ENCODE measurements at regions not wholly inside any gene's neighbourhood (a gene's known extent, or its start where the extent isn't known, plus 50 kb on each side); places are given as distances from the start of the nearest gene placed in this dataset.

- H3K9me3 ChIP-seq (ENCODE audit: control insufficient read depth, insufficient read depth, low read length) = no peaks in the 10 kb centered on the region
- ChIA-PET POLR2A (no interaction called here), CTCF (no interaction called here)
- DNase-seq (ENCODE audit: low read depth, low spot score) = no peak
- H3K27me3 ChIP-seq (ENCODE audit: control insufficient read depth, insufficient read depth, low read length) = no peaks in the 10 kb centered on the region
- H3K27ac ChIP-seq (ENCODE audit: low read depth, low read length) = no peak overlapping the region
- H3K4me3 ChIP-seq (ENCODE audit: low read depth, low read length) = no peak overlapping the region
- TF ChIP-seq, protein P1, sequence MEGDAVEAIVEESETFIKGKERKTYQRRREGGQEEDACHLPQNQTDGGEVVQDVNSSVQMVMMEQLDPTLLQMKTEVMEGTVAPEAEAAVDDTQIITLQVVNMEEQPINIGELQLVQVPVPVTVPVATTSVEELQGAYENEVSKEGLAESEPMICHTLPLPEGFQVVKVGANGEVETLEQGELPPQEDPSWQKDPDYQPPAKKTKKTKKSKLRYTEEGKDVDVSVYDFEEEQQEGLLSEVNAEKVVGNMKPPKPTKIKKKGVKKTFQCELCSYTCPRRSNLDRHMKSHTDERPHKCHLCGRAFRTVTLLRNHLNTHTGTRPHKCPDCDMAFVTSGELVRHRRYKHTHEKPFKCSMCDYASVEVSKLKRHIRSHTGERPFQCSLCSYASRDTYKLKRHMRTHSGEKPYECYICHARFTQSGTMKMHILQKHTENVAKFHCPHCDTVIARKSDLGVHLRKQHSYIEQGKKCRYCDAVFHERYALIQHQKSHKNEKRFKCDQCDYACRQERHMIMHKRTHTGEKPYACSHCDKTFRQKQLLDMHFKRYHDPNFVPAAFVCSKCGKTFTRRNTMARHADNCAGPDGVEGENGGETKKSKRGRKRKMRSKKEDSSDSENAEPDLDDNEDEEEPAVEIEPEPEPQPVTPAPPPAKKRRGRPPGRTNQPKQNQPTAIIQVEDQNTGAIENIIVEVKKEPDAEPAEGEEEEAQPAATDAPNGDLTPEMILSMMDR (IDR thresholded peaks at IDR 0.05; ENCODE audit: low read depth, low read length) = no peak
Measured at GRCh38 chr3:116929505-116930222, 220.1 kb downstream of the TUSC7 start.

DNA sequence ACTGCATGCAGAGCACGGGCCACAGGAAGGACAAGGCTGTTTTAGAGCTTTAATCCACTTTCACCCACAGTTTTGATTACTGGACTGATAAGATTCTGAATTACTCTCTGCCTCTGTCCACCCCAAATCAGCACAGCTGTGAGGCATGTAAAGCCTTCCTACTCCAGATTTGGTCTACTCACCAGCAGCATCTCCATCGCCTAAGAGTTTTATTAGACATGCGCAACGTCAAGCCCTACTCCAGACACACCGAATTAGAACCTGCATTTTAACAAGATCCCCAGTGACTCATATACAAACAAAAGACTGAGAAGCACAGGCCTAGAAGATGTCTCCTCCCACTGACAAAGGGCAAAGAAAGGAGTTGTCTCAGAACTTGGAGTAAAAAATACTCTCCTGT, 221.2 kb downstream of the TUSC7 start:
- Histone ChIP-seq H3K27me3 (ENCODE audit: control insufficient read depth, insufficient read depth, low read length) (no peaks in the 10 kb centered on the region), H3K27ac (ENCODE audit: low read depth, low read length) (no peak overlapping the region), H3K4me3 (ENCODE audit: low read depth, low read length) (no peak overlapping the region), H3K9me3 (ENCODE audit: control insufficient read depth, insufficient read depth, low read length) (no peaks in the 10 kb centered on the region)
- ChIA-PET CTCF (no interaction called here), POLR2A (no interaction called here)
- TF ChIP-seq, protein P1 (IDR thresholded peaks at IDR 0.05; ENCODE audit: low read depth, low read length) = no peak
- DNase-seq (ENCODE audit: low read depth, low spot score) = no peak

DNA sequence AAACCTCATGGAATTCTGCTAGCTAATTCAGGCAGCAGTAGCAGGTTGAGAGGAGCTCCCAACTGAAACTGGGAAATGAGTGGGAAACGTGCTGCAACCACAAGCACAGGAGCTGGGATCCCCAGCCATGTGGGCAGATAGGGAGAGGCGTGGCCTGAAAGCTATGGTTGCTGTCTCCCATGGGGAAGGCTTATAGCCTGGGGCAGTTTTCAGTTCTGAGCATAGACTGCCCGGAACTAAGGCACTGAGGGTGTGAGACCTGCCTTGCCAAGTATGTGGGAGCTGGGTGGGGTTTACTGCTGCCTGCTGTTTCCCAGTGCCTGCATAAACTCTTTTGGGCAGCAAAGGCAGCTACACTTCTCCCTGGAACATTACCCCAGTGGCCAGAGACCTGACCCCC, 229.5 kb downstream of the TUSC7 start:
- TF ChIP-seq, protein P1 (IDR thresholded peaks at IDR 0.05; ENCODE audit: low read depth, low read length) = no peak
- ChIA-PET CTCF (no interaction called here), POLR2A (interaction anchor here (0.6 kb wide), 1 partner anchor 1024 kb away, joined by 3 read pairs; no protein-coding TSS in a partner anchor)
- no peaks in the 10 kb centered on the region for H3K27me3 ChIP-seq (ENCODE audit: control insufficient read depth, insufficient read depth, low read length)
- H3K27ac ChIP-seq (ENCODE audit: low read depth, low read length) = no peak overlapping the region
- DNase-seq (ENCODE audit: low read depth, low spot score) = no peak
- H3K4me3 ChIP-seq (ENCODE audit: low read depth, low read length) = no peak overlapping the region
- no peaks in the 10 kb centered on the region for H3K9me3 ChIP-seq (ENCODE audit: control insufficient read depth, insufficient read depth, low read length)

DNA sequence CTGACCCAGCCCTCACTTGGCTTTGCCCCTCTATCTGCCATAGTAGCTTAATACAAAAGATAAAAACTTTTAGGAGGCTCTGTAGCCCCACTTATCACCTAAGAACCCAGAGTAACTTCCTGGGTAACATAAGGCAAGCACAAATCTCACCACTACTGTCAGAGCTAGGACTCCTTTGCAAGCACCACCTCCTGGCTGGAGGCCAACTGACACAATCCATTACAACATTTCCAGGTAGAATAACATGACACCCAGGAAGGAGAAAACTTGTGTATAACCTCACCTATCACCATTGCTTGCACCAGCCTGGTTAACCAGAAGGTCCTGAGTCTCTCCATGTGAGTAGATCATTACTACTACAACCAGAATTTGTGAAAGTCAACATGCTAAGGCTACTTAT, 230.0 kb downstream of the TUSC7 start:
- Histone ChIP-seq H3K9me3 (ENCODE audit: control insufficient read depth, insufficient read depth, low read length) (no peaks in the 10 kb centered on the region), H3K27me3 (ENCODE audit: control insufficient read depth, insufficient read depth, low read length) (no peaks in the 10 kb centered on the region), H3K4me3 (ENCODE audit: low read depth, low read length) (no peak overlapping the region), H3K27ac (ENCODE audit: low read depth, low read length) (no peak overlapping the region)
- TF ChIP-seq, protein P1 (IDR thresholded peaks at IDR 0.05; ENCODE audit: low read depth, low read length) = no peak
- CTCF ChIA-PET = no interaction called here
- POLR2A ChIA-PET = interaction anchor here (0.6 kb wide), 1 partner anchor 1023 kb away, joined by 3 read pairs; no protein-coding TSS in a partner anchor
- DNase-seq (ENCODE audit: low read depth, low spot score) = no peak

DNA sequence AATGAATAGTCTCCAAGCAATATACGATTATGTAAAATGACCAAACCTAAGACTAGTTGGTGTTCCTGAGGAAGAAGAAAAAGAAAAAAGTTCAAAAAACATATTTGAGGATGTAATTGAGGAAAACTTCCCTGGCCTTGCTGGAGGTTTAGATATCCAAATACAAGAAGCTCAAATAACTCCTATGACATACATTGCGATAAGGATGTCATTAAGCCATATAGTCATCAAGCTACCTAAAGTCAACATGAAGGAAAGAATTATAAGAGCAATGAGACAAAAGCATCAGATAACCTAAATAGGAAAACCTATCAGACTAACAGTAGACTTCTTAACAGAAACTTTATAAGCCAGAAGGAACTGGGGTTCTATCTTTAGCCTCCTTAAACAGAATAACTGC, 231.1 kb downstream of the TUSC7 start:
- no peak for DNase-seq (ENCODE audit: low read depth, low spot score)
- TF ChIP-seq, protein P1 (IDR thresholded peaks at IDR 0.05; ENCODE audit: low read depth, low read length) = no peak
- POLR2A ChIA-PET = no interaction called here
- Histone ChIP-seq H3K9me3 (ENCODE audit: control insufficient read depth, insufficient read depth, low read length) (no peaks in the 10 kb centered on the region), H3K27ac (ENCODE audit: low read depth, low read length) (no peak overlapping the region), H3K27me3 (ENCODE audit: control insufficient read depth, insufficient read depth, low read length) (no peaks in the 10 kb centered on the region), H3K4me3 (ENCODE audit: low read depth, low read length) (no peak overlapping the region)
- CTCF ChIA-PET = interaction anchor here (1.0 kb wide), 1 partner anchor 183 kb away, joined by 3 read pairs; no protein-coding TSS in a partner anchor
